ENCODE measurements at regions not wholly inside any gene's neighbourhood (a gene's known extent, or its start where the extent isn't known, plus 50 kb on each side); places are given as distances from the start of the nearest gene placed in this dataset.

GRCh38 chr12:114293571-114294302, 112.2 kb downstream of the TBX5 start:
- no peak for TF ChIP-seq CTCF (conservative IDR thresholded peaks at IDR 0.05 in 1 of 2, IDR thresholded peaks at IDR 0.05 in 1 of 2; ENCODE audit: low read depth in 1 of 2, low read length in 2 of 2)
- no peak for TF ChIP-seq EZH2 (IDR thresholded peaks at IDR 0.05; ENCODE audit: low read length, missing control alignments)
- Histone ChIP-seq H2AFZ (ENCODE audit: low read length) (no peak overlapping the region), H3K4me2 (ENCODE audit: extremely low read depth, insufficient read depth, low read length) (no peak overlapping the region), H3K4me3 (replicated peaks in 1 of 4; ENCODE audit: control extremely low read depth in 1 of 4, insufficient read depth in 1 of 4, low read depth in 3 of 4, low read length in 4 of 4) (no peak overlapping the region), H4K20me1 (ENCODE audit: control insufficient read depth, extremely low read depth, insufficient read depth, low read length) (no peaks in the 10 kb centered on the region), H3K27me3 (ENCODE audit: control insufficient read depth, insufficient read depth, low read length) (no peaks in the 10 kb centered on the region), H3K27ac (ENCODE audit: insufficient read depth, low read length) (no peak overlapping the region), H3K9ac (ENCODE audit: insufficient read depth, low read length) (no peak overlapping the region), H3K4me1 (ENCODE audit: control insufficient read depth, extremely low read depth, insufficient read depth, low read length) (no peaks in the 10 kb centered on the region), H3K9me3 (ENCODE audit: control insufficient read depth, insufficient read depth, low read depth, low read length) (no peaks in the 10 kb centered on the region), H3K79me2 (ENCODE audit: control insufficient read depth, insufficient read depth, low read length) (no peaks in the 10 kb centered on the region), H3K36me3 (ENCODE audit: control insufficient read depth, insufficient read depth, low read length) (no peaks in the 10 kb centered on the region)
- no peak for DNase-seq (ENCODE audit: low read depth in 2 of 2)

- TF ChIP-seq EZH2 (IDR thresholded peaks at IDR 0.05; ENCODE audit: low read length, missing control alignments), result no peak
- TF ChIP-seq CTCF (conservative IDR thresholded peaks at IDR 0.05 in 1 of 2, IDR thresholded peaks at IDR 0.05 in 1 of 2; ENCODE audit: low read depth in 1 of 2, low read length in 2 of 2), result no peak
- H3K4me3 ChIP-seq (replicated peaks in 1 of 4; ENCODE audit: control extremely low read depth in 1 of 4, insufficient read depth in 1 of 4, low read depth in 3 of 4, low read length in 4 of 4), result no peak overlapping the region
- no peak overlapping the region for H3K27ac ChIP-seq (ENCODE audit: insufficient read depth, low read length)
- no peak overlapping the region for H3K9ac ChIP-seq (ENCODE audit: insufficient read depth, low read length)
- no peaks in the 10 kb centered on the region for H4K20me1 ChIP-seq (ENCODE audit: control insufficient read depth, extremely low read depth, insufficient read depth, low read length)
- H3K36me3 ChIP-seq (ENCODE audit: control insufficient read depth, insufficient read depth, low read length), result no peaks in the 10 kb centered on the region
- no peaks in the 10 kb centered on the region for H3K4me1 ChIP-seq (ENCODE audit: control insufficient read depth, extremely low read depth, insufficient read depth, low read length)
- no peaks in the 10 kb centered on the region for H3K9me3 ChIP-seq (ENCODE audit: control insufficient read depth, insufficient read depth, low read depth, low read length)
- H3K79me2 ChIP-seq (ENCODE audit: control insufficient read depth, insufficient read depth, low read length), result no peaks in the 10 kb centered on the region
- H2AFZ ChIP-seq (ENCODE audit: low read length), result no peak overlapping the region
- H3K4me2 ChIP-seq (ENCODE audit: extremely low read depth, insufficient read depth, low read length), result no peak overlapping the region
- H3K27me3 ChIP-seq (ENCODE audit: control insufficient read depth, insufficient read depth, low read length), result no peaks in the 10 kb centered on the region
- no peak for DNase-seq (ENCODE audit: low read depth in 2 of 2)
Measured at GRCh38 chr12:114293073-114293472, 112.9 kb downstream of the TBX5 start.

GRCh38 chr12:114291389-114292060, 114.4 kb downstream of the TBX5 start:
- TF ChIP-seq CTCF (conservative IDR thresholded peaks at IDR 0.05 in 1 of 2, IDR thresholded peaks at IDR 0.05 in 1 of 2; ENCODE audit: low read depth in 1 of 2, low read length in 2 of 2) (no peak), EZH2 (IDR thresholded peaks at IDR 0.05; ENCODE audit: low read length, missing control alignments) (no peak)
- H3K27me3 ChIP-seq (ENCODE audit: control insufficient read depth, insufficient read depth, low read length), result no peaks in the 10 kb centered on the region
- no peaks in the 10 kb centered on the region for H3K36me3 ChIP-seq (ENCODE audit: control insufficient read depth, insufficient read depth, low read length)
- no peaks in the 10 kb centered on the region for H3K79me2 ChIP-seq (ENCODE audit: control insufficient read depth, insufficient read depth, low read length)
- H2AFZ ChIP-seq (ENCODE audit: low read length), result no peak overlapping the region
- H3K4me3 ChIP-seq (replicated peaks in 1 of 4; ENCODE audit: control extremely low read depth in 1 of 4, insufficient read depth in 1 of 4, low read depth in 3 of 4, low read length in 4 of 4), result no peak overlapping the region
- H3K4me1 ChIP-seq (ENCODE audit: control insufficient read depth, extremely low read depth, insufficient read depth, low read length), result no peaks in the 10 kb centered on the region
- peak in 1 of 2 donors; percentile 36 for DNase-seq (ENCODE audit: low read depth in 2 of 2)
- no peak overlapping the region for H3K9ac ChIP-seq (ENCODE audit: insufficient read depth, low read length)
- no peaks in the 10 kb centered on the region for H3K9me3 ChIP-seq (ENCODE audit: control insufficient read depth, insufficient read depth, low read depth, low read length)
- no peak overlapping the region for H3K4me2 ChIP-seq (ENCODE audit: extremely low read depth, insufficient read depth, low read length)
- H3K27ac ChIP-seq (ENCODE audit: insufficient read depth, low read length), result no peak overlapping the region
- no peaks in the 10 kb centered on the region for H4K20me1 ChIP-seq (ENCODE audit: control insufficient read depth, extremely low read depth, insufficient read depth, low read length)
